ENCODE measurements at regions not wholly inside any gene's neighbourhood (a gene's known extent, or its start where the extent isn't known, plus 50 kb on each side); places are given as distances from the start of the nearest gene placed in this dataset.

DNA sequence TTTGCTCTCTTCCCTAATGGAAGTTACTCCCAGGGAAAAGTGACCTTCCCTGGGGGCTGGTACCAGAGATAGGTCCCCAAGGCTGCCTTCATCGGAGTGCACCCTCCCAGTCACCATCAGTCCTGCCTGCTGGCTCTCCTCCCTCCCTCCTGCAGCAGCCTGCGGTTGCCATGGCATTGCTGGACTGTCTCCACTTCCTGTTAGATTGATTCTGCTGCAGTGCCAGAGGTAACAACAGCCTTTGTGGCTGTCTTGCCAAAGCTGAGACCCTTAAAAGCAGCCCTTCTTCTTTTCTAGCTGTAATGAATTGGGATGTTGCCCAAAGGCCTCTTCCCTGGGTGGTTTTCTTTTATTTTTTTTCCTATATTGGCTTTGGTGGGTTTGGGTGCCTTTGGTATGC, 78.1 kb upstream of the PRLR start:
- H3F3A ChIP-seq (ENCODE audit: insufficient read depth): peaks cover 7% of the 10 kb centered on the region; the same call in 1 of the 2 replicates
- H3K36me3 ChIP-seq (ENCODE audit: low read depth): no peaks in the 10 kb centered on the region
- no peak overlapping the region for H3K9ac ChIP-seq
- peaks cover 6% of the 10 kb centered on the region; the same call in 1 of the 2 replicates for H3K4me1 ChIP-seq (ENCODE audit: insufficient read depth)
- no peaks in the 10 kb centered on the region for H3K79me2 ChIP-seq (ENCODE audit: insufficient read depth)
- H3K9me3 ChIP-seq (ENCODE audit: low read depth): no peaks in the 10 kb centered on the region
- no peak overlapping the region for H3K4me3 ChIP-seq
- no peak overlapping the region for H2AFZ ChIP-seq
- H3K9me2 ChIP-seq (ENCODE audit: insufficient read depth): no peaks in the 10 kb centered on the region
- 88 to 97% methylated on average over 2 of the region's 2 CpGs for WGBS, 2 experiments (ENCODE audit: low coverage in 1 of 2, low lambda C conversion rate in 2 of 2, missing lambda C conversion rate in 2 of 2)
- H3K27ac ChIP-seq: no peak overlapping the region
- TF ChIP-seq EZH2phosphoT487 (IDR thresholded peaks at IDR 0.05; ENCODE audit: insufficient read depth, low read depth) (no peak), EZH2 (IDR thresholded peaks at IDR 0.05; ENCODE audit: insufficient read depth, poor library complexity, severe bottlenecking) (no peak)
- in situ Hi-C loops (cut with MboI): no loop called here
- no peaks in the 10 kb centered on the region for H4K20me1 ChIP-seq (ENCODE audit: insufficient read depth)
- peaks cover 61% of the 10 kb centered on the region for H3K27me3 ChIP-seq (replicated peaks; ENCODE audit: insufficient read depth)
- H3K4me2 ChIP-seq (ENCODE audit: unreplicated experiment): no peak overlapping the region
- DNase-seq: no peak

DNA sequence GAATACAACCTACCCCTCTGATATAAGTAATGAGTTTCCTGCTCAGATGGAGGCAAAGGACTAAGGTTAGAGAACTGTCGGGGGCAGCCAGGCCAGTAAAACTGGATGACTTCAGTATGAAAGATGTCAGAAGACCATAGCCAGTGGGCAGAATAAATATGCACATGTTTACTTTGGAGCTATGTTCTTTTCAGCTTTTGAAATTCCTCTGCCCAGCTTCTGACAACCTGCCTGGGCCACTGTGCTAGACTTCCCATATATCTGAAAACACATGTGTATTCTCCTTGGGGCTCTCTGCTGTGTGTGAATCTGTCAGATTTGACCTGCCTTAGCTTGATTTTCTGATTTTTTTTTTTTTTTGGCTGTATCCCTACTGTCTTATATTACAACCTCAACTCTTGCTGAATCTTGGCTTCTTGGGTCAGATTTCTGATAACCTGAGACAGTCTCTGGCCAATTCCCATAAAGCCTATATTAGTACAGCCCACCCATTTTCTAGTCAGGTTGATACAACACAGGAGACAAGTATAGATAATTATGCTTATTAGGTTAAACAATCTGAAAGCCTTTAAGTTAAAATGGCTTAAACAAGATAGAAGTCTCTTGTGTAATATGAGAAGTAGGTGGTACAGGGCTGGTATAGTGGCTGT, 76.6 kb upstream of the PRLR start:
- H3K4me3 ChIP-seq: no peak overlapping the region
- TF ChIP-seq EZH2 (IDR thresholded peaks at IDR 0.05; ENCODE audit: insufficient read depth, poor library complexity, severe bottlenecking) (no peak), EZH2phosphoT487 (IDR thresholded peaks at IDR 0.05; ENCODE audit: insufficient read depth, low read depth) (no peak)
- no peak overlapping the region for H2AFZ ChIP-seq
- H3K9me3 ChIP-seq (ENCODE audit: low read depth): no peaks in the 10 kb centered on the region
- H3K27me3 ChIP-seq (replicated peaks; ENCODE audit: insufficient read depth): peaks cover 63% of the 10 kb centered on the region
- WGBS, 2 experiments (ENCODE audit: low coverage in 1 of 2, low lambda C conversion rate in 2 of 2, missing lambda C conversion rate in 2 of 2): 88 to 100% methylated on average over 1 of the region's 1 CpG
- no peaks in the 10 kb centered on the region for H3K36me3 ChIP-seq (ENCODE audit: low read depth)
- H3K4me1 ChIP-seq (ENCODE audit: insufficient read depth): no peaks in the 10 kb centered on the region
- no peak for DNase-seq
- no peaks in the 10 kb centered on the region for H3K9me2 ChIP-seq (ENCODE audit: insufficient read depth)
- H3K4me2 ChIP-seq (ENCODE audit: unreplicated experiment): no peak overlapping the region
- H3K79me2 ChIP-seq (ENCODE audit: insufficient read depth): no peaks in the 10 kb centered on the region
- H3K27ac ChIP-seq: no peak overlapping the region
- no peaks in the 10 kb centered on the region for H3F3A ChIP-seq (ENCODE audit: insufficient read depth)
- H3K9ac ChIP-seq: no peak overlapping the region
- in situ Hi-C loops (cut with MboI): no loop called here
- H4K20me1 ChIP-seq (ENCODE audit: insufficient read depth): no peaks in the 10 kb centered on the region

DNA sequence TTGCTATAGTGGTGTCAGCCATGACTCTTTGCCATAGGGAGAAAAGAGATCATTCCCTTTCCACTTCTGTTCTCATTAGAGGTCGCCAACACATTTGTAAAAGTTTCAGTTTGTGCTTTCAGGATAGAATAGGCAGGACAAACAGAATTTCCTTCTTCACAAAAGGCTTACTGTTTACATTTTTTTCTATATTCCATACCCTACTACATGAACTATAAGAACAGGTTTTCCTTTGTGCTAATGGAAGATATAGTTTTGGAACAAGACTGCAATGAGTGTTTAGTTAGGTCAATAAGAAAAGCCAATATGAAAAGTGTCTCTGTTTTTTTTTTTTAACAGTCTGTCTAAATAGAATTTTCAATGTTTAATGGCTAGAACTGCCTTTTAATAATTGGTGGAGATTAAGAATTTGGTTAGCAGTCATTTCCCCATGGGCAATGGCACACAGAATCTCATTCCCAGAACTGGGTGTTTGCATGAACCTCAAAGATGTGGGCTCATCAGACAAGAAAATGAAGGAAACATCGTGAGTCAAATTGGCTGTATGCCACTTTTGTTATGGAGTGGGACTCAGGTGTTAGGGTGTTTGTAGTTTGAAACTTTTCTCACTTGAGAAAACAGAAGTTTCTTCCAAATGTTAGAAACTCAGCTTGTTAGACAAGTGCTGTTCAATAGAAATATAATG, 75.2 kb upstream of the PRLR start:
- H3K36me3 ChIP-seq (ENCODE audit: low read depth): no peaks in the 10 kb centered on the region
- H2AFZ ChIP-seq: no peak overlapping the region
- H3K4me2 ChIP-seq (ENCODE audit: unreplicated experiment): no peak overlapping the region
- peaks cover 49% of the 10 kb centered on the region for H3K27me3 ChIP-seq (replicated peaks; ENCODE audit: insufficient read depth)
- TF ChIP-seq EZH2 (IDR thresholded peaks at IDR 0.05; ENCODE audit: insufficient read depth, poor library complexity, severe bottlenecking): no peak
- no peak for TF ChIP-seq EZH2phosphoT487 (IDR thresholded peaks at IDR 0.05; ENCODE audit: insufficient read depth, low read depth)
- WGBS, 2 experiments (ENCODE audit: low coverage in 1 of 2, low lambda C conversion rate in 2 of 2, missing lambda C conversion rate in 2 of 2): 52 to 54% methylated on average over 2 of the region's 2 CpGs
- H3K4me1 ChIP-seq (ENCODE audit: insufficient read depth): no peaks in the 10 kb centered on the region
- no peaks in the 10 kb centered on the region for H3K79me2 ChIP-seq (ENCODE audit: insufficient read depth)
- in situ Hi-C loops (cut with MboI): no loop called here
- H3K27ac ChIP-seq: no peak overlapping the region
- no peaks in the 10 kb centered on the region for H3K9me2 ChIP-seq (ENCODE audit: insufficient read depth)
- DNase-seq: no peak
- H3K4me3 ChIP-seq: no peak overlapping the region
- no peaks in the 10 kb centered on the region for H3K9me3 ChIP-seq (ENCODE audit: low read depth)
- H3K9ac ChIP-seq: no peak overlapping the region
- no peaks in the 10 kb centered on the region for H4K20me1 ChIP-seq (ENCODE audit: insufficient read depth)
- H3F3A ChIP-seq (ENCODE audit: insufficient read depth): no peaks in the 10 kb centered on the region

DNA sequence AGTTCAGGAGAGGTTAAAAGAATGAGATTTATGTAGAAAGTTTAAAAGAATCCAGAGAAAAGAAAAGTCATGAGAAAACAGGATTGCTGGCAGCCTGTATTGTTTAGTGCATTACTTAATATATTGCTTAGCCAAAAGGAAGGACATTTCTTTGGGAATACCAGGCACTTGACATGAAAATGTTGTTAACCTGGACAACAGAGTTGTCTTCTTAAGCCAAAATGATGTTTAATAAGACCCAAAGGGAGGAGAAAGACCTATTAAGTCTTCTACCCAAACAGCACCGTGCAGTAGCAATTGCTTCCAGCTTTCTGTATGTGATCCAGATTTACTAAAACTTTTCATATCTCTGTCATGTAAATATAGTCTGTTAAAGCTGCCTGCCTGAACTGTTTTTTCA, 74.0 kb upstream of the PRLR start:
- no peak for DNase-seq
- Histone ChIP-seq H3K27ac (no peak overlapping the region), H2AFZ (no peak overlapping the region), H3K27me3 (replicated peaks; ENCODE audit: insufficient read depth) (peaks cover 38% of the 10 kb centered on the region), H3K4me3 (no peak overlapping the region), H3K9ac (no peak overlapping the region), H3K36me3 (ENCODE audit: low read depth) (no peaks in the 10 kb centered on the region), H3K79me2 (ENCODE audit: insufficient read depth) (no peaks in the 10 kb centered on the region), H3K9me3 (ENCODE audit: low read depth) (no peaks in the 10 kb centered on the region), H3K4me2 (ENCODE audit: unreplicated experiment) (no peak overlapping the region), H3K4me1 (ENCODE audit: insufficient read depth) (no peaks in the 10 kb centered on the region), H4K20me1 (ENCODE audit: insufficient read depth) (no peaks in the 10 kb centered on the region), H3F3A (ENCODE audit: insufficient read depth) (no peaks in the 10 kb centered on the region), H3K9me2 (ENCODE audit: insufficient read depth) (no peaks in the 10 kb centered on the region)
- TF ChIP-seq EZH2phosphoT487 (IDR thresholded peaks at IDR 0.05; ENCODE audit: insufficient read depth, low read depth): no peak
- TF ChIP-seq EZH2 (IDR thresholded peaks at IDR 0.05; ENCODE audit: insufficient read depth, poor library complexity, severe bottlenecking): no peak
- in situ Hi-C loops (cut with MboI): no loop called here
- 19 to 31% methylated on average over 1 of the region's 1 CpG for WGBS, 2 experiments (ENCODE audit: low coverage in 1 of 2, low lambda C conversion rate in 2 of 2, missing lambda C conversion rate in 2 of 2)
